Heart left ventricle (tissue), 13 donors: ENCODE measurements at regions not wholly inside any gene's neighbourhood (a gene's known extent, or its start where the extent isn't known, plus 50 kb on each side); places are given as distances from the start of the nearest gene placed in this dataset.

ENCODE experiments used
- POLR2A ChIP-seq, 2 donors: fragments of 450-650 bp; IDR thresholded peaks; one replicate each; pipeline ENCODE4 v1.6.1; 2017; ENCODE audit warnings: antibody characterized with exemption in 2 of 2, mild to moderate bottlenecking in 2 of 2, moderate library complexity in 2 of 2
- TF ChIP-seq, protein P1 (sequence below), 12 donors: fragments of 200-600 bp; sonication (generic) in 4 of 12; IDR thresholded peaks; one replicate each; pipeline versions ENCODE4 v1.5.0 to v1.8.0; 2018 to 2022; ENCODE audit warnings: antibody characterized with exemption in 12 of 12, mild to moderate bottlenecking in 5 of 12
- donor health status: ischemic (EF 13 %, LVEDD 7.1; RV severe dilation, severe dysfunction).
- donor health status: DM: no; HTN: yes; CAD: no.
- donor health status: DM: no; HTN: no; CAD: no.
- donor health status: ischemic (EF 25% LVEDD 6.9; RV normal size, moderate dysfunction).
- donor health status: ischemic (EF 25% LVEDD 5.7; RV mildly dilated, moderate dysfunction).
- donor health status: ischemic (EF 35%, LVEDD 5.7; RV mildly dilated, moderate dysfunction).
- donor health status: nonischemic (EF 11% LVEDD 7.7; RV severe dilation, severe dysfunction).
- donor health status: DM: yes; HTN: yes; CAD: no.
- donor health status: PGD.
- donor health status: ischemic (EF 29% LVEDD 5.4; RV normal size, mild dysfunction).
- donor health status: nonischemic (EF 23%, LVEDD 6.1; RV moderate dilation, normal function).

DNA sequence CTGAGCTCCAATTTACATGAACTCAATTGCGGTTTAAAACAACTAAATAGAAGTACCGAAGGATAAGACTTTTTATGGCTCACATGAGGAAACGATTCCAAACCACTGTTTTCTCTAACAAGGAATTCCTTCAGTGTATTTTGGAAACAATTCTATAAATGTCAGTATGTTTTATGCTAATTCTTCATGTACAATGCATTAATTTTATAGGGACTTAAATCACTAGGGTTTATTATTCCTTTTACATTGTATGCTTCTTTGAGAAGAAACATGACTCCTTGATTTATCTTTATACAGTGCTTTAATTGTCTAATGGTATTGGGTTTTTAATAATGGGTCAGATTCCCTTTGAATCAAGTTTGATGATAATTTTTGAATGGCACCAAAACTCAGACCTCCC, 566.8 kb downstream of the EPHA4 start:
- no peak for TF ChIP-seq POLR2A (IDR thresholded peaks at IDR 0.05)
- TF ChIP-seq, protein P1, sequence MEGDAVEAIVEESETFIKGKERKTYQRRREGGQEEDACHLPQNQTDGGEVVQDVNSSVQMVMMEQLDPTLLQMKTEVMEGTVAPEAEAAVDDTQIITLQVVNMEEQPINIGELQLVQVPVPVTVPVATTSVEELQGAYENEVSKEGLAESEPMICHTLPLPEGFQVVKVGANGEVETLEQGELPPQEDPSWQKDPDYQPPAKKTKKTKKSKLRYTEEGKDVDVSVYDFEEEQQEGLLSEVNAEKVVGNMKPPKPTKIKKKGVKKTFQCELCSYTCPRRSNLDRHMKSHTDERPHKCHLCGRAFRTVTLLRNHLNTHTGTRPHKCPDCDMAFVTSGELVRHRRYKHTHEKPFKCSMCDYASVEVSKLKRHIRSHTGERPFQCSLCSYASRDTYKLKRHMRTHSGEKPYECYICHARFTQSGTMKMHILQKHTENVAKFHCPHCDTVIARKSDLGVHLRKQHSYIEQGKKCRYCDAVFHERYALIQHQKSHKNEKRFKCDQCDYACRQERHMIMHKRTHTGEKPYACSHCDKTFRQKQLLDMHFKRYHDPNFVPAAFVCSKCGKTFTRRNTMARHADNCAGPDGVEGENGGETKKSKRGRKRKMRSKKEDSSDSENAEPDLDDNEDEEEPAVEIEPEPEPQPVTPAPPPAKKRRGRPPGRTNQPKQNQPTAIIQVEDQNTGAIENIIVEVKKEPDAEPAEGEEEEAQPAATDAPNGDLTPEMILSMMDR (IDR thresholded peaks at IDR 0.05) = no peak
